Skeletal muscle cell (primary cell): ENCODE measurements at regions not wholly inside any gene's neighbourhood (a gene's known extent, or its start where the extent isn't known, plus 50 kb on each side); places are given as distances from the start of the nearest gene placed in this dataset.

Experiments used
- DNase-seq: peaks from one replicate; pipeline ENCODE4 v3.0.0-alpha.2; 2010; ENCODE audit warnings: low read depth
- H3K4me3 ChIP-seq: 2 replicates; pipeline ENCODE4 v1.5.1; 2011; ENCODE audit warnings: low read depth, mild to moderate bottlenecking, control low read depth, low read length, moderate library complexity

GRCh38 chr5:167594750-167595149, 696.7 kb upstream of the WWC1 start:
- H3K4me3 ChIP-seq: no peak overlapping the region
- no peak for DNase-seq

- DNase-seq: no peak
- no peak overlapping the region for H3K4me3 ChIP-seq
Measured at GRCh38 chr5:167595196-167595595, 696.2 kb upstream of the WWC1 start.

GRCh38 chr5:167598166-167598565, 693.3 kb upstream of the WWC1 start:
- DNase-seq: no peak
- H3K4me3 ChIP-seq: no peak overlapping the region

- H3K4me3 ChIP-seq: no peak overlapping the region
- peak; percentile 11 for DNase-seq
Measured at GRCh38 chr5:167602067-167602466, 689.4 kb upstream of the WWC1 start.

GRCh38 chr5:167603135-167603534, 688.3 kb upstream of the WWC1 start:
- DNase-seq: no peak
- H3K4me3 ChIP-seq: no peak overlapping the region

- no peak overlapping the region for H3K4me3 ChIP-seq
- no peak for DNase-seq
Measured at GRCh38 chr5:167608390-167609272, 682.8 kb upstream of the WWC1 start.

- no peak for DNase-seq
- H3K4me3 ChIP-seq: no peak overlapping the region
Measured at GRCh38 chr5:167614294-167615021, 677.0 kb upstream of the WWC1 start.

GRCh38 chr5:167616043-167616890, 675.2 kb upstream of the WWC1 start:
- H3K4me3 ChIP-seq: no peak overlapping the region
- no peak for DNase-seq

- DNase-seq: no peak
- H3K4me3 ChIP-seq: no peak overlapping the region
Measured at GRCh38 chr5:167623354-167623753, 668.1 kb upstream of the WWC1 start.

- no peak overlapping the region for H3K4me3 ChIP-seq
- no peak for DNase-seq
Measured at GRCh38 chr5:167624053-167624452, 667.4 kb upstream of the WWC1 start.

GRCh38 chr5:167626341-167627123, 664.9 kb upstream of the WWC1 start:
- no peak overlapping the region for H3K4me3 ChIP-seq
- DNase-seq: no peak

- DNase-seq: no peak
- H3K4me3 ChIP-seq: no peak overlapping the region
Measured at GRCh38 chr5:167629634-167630033, 661.8 kb upstream of the WWC1 start.

GRCh38 chr5:167631191-167631590, 660.3 kb upstream of the WWC1 start:
- H3K4me3 ChIP-seq: no peak overlapping the region
- no peak for DNase-seq

GRCh38 chr5:167633114-167633513, 658.3 kb upstream of the WWC1 start:
- H3K4me3 ChIP-seq: no peak overlapping the region
- no peak for DNase-seq

GRCh38 chr5:167633931-167634341, 657.5 kb upstream of the WWC1 start:
- DNase-seq: peak; percentile 78
- H3K4me3 ChIP-seq: no peak overlapping the region

GRCh38 chr5:167634432-167634831, 657.0 kb upstream of the WWC1 start:
- H3K4me3 ChIP-seq: no peak overlapping the region
- DNase-seq: peak; percentile 94

- H3K4me3 ChIP-seq: no peak overlapping the region
- DNase-seq: no peak
Measured at GRCh38 chr5:167638816-167639215, 652.6 kb upstream of the WWC1 start.

GRCh38 chr5:167639273-167639672, 652.2 kb upstream of the WWC1 start:
- H3K4me3 ChIP-seq: no peak overlapping the region
- peak; percentile 68 for DNase-seq

GRCh38 chr5:167639766-167640165, 651.7 kb upstream of the WWC1 start:
- no peak overlapping the region for H3K4me3 ChIP-seq
- DNase-seq: no peak
